Uterus (tissue), 3 donors: ENCODE measurements at regions not wholly inside any gene's neighbourhood (a gene's known extent, or its start where the extent isn't known, plus 50 kb on each side); places are given as distances from the start of the nearest gene placed in this dataset.

Source experiments
- DNase-seq, 2 donors: peaks; one replicate each; pipeline ENCODE4 v3.0.0-alpha.2; 2019 to 2020
- H3K27ac ChIP-seq, 2 donors: fragments of 200-600 bp; sonication (generic); 1 replicate in 1 of 2; 2 replicates in 1 of 2; pipeline ENCODE4 v1.5.1; 2016 to 2018
- H3K27me3 ChIP-seq, 2 donors: fragments of 200-600 bp; sonication (generic); one replicate each; pipeline ENCODE4 v1.5.1; 2018 to 2019; ENCODE audit warnings: control low read depth in 1 of 2
- H3K36me3 ChIP-seq, 2 donors: fragments of 200-600 bp; sonication (generic); one replicate each; pipeline ENCODE4 v1.5.1; 2019; ENCODE audit warnings: control low read depth in 1 of 2
- H3K4me1 ChIP-seq, 2 donors: fragments of 200-600 bp; sonication (generic); one replicate each; pipeline ENCODE4 v1.5.1; 2018 to 2019; ENCODE audit warnings: control low read depth in 1 of 2
- H3K4me3 ChIP-seq, 2 donors: fragments of 200-600 bp; sonication (generic); 1 replicate in 1 of 2; 2 replicates in 1 of 2; pipeline ENCODE4 v1.5.1; 2018 to 2019; ENCODE audit warnings: mild to moderate bottlenecking in 1 of 2
- H3K9me3 ChIP-seq, 2 donors: fragments of 200-600 bp; sonication (generic); one replicate each; pipeline ENCODE4 v1.5.1; 2019; ENCODE audit warnings: control low read depth in 1 of 2
- CTCF ChIP-seq, 4 experiments: fragments of 200-600 bp in 2 of 4; fragments of 450-650 bp in 2 of 4; sonication (generic) in 2 of 4; IDR thresholded peaks; one replicate each; pipeline ENCODE4 v1.5.1; 2016 to 2019; ENCODE audit warnings: antibody characterized with exemption in 4 of 4, mild to moderate bottlenecking in 2 of 4, moderate library complexity in 1 of 4
- POLR2A ChIP-seq, 2 donors: fragments of 450-650 bp; IDR thresholded peaks; one replicate each; pipeline ENCODE4 v1.6.1; 2016; ENCODE audit warnings: antibody characterized with exemption in 2 of 2, mild to moderate bottlenecking in 1 of 2, moderate library complexity in 1 of 2
- intact Hi-C: fragments of 100-400 bp; cut with DNase I; formaldehyde crosslinking; loops from one replicate; pipeline ENCODE4 v1.15.1; 2023; ENCODE audit warnings: low total_unique reads
- donor health status: DM: yes; HTN: yes; CAD: no.

GRCh38 chr13:26968431-26969341, 202.9 kb downstream of the USP12 start:
- H3K36me3 ChIP-seq, result no peaks in the 10 kb centered on the region
- H3K9me3 ChIP-seq, result no peaks in the 10 kb centered on the region
- H3K4me3 ChIP-seq, result no peak overlapping the region
- no peak for DNase-seq
- H3K27me3 ChIP-seq, result no peaks in the 10 kb centered on the region
- TF ChIP-seq CTCF (IDR thresholded peaks at IDR 0.05), result no peak
- TF ChIP-seq POLR2A (IDR thresholded peaks at IDR 0.05), result no peak
- intact Hi-C loops, result no loop called here
- H3K4me1 ChIP-seq, result no peaks in the 10 kb centered on the region
- no peak overlapping the region for H3K27ac ChIP-seq

- Histone ChIP-seq H3K27me3 (no peaks in the 10 kb centered on the region), H3K4me1 (no peaks in the 10 kb centered on the region), H3K36me3 (no peaks in the 10 kb centered on the region), H3K4me3 (no peak overlapping the region), H3K27ac (no peak overlapping the region), H3K9me3 (no peaks in the 10 kb centered on the region)
- peak in 1 of 2 donors; percentile 30 for DNase-seq
- TF ChIP-seq CTCF (IDR thresholded peaks at IDR 0.05) (no peak), POLR2A (IDR thresholded peaks at IDR 0.05) (no peak)
- intact Hi-C loops, result no loop called here
These were observed 204.2 kb downstream of the USP12 start for GRCh38 chr13:26967119-26968038.

GRCh38 chr13:26966701-26967080, 204.9 kb downstream of the USP12 start:
- intact Hi-C loops, result no loop called here
- Histone ChIP-seq H3K27me3 (no peaks in the 10 kb centered on the region), H3K9me3 (no peaks in the 10 kb centered on the region), H3K27ac (no peak overlapping the region), H3K36me3 (no peaks in the 10 kb centered on the region), H3K4me1 (no peaks in the 10 kb centered on the region), H3K4me3 (no peak overlapping the region)
- no peak for DNase-seq
- TF ChIP-seq POLR2A (IDR thresholded peaks at IDR 0.05), result no peak
- no peak for TF ChIP-seq CTCF (IDR thresholded peaks at IDR 0.05)

GRCh38 chr13:26965952-26966700, 205.5 kb downstream of the USP12 start:
- Histone ChIP-seq H3K9me3 (no peaks in the 10 kb centered on the region), H3K27me3 (no peaks in the 10 kb centered on the region), H3K4me3 (no peak overlapping the region), H3K4me1 (no peaks in the 10 kb centered on the region), H3K36me3 (no peaks in the 10 kb centered on the region), H3K27ac (no peak overlapping the region)
- TF ChIP-seq POLR2A (IDR thresholded peaks at IDR 0.05) (no peak), CTCF (IDR thresholded peaks at IDR 0.05) (no peak)
- intact Hi-C loops, result no loop called here
- peak; percentile 45 to 66 for DNase-seq
